ENCODE measurements at regions not wholly inside any gene's neighbourhood (a gene's known extent, or its start where the extent isn't known, plus 50 kb on each side); places are given as distances from the start of the nearest gene placed in this dataset.
A peak's percentile ranks its signal among the peaks of the same experiment; 100 is the strongest.

DNA sequence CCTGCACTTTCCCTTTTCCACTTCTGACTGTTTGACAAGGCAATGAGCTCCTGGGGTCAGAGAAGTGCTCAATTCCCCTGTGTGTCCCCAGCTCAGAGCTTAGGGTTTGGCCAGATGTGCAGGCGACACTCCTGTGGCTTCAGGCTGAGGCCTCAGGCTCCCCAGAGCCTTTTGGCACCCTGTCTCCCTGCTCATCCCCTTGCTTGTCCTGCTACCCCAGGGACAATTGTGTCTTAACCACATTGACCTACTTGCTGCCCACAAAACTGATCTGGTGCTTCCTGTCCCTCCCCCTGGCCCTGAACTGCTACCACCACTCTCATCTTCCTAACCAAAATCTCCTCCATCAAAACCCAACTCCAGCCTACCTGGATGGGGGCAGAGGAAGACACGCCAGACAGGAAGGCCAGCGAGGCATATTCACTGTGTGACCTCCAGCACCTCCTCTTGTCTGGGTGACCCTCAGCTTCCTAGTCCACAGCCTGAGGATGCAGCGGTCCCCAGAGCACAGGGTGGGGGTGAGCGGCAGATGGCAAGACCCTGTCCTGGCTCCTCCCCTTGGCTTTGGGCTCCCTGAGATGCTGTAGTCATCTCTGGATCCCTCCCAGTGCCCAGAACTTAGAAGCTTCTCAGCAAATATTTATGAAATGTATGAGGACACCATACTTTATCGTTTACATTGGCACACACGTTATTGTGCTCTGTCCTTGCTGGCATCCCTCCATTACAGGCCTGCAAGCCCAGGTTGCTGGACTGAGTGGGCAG lies 98.9 kb upstream of the SLC6A6 start:
- Histone ChIP-seq H3K27ac (peak overlapping the region in 2 of 4 donors; percentile 9 to 34), H3K36me3 (no peaks in the 10 kb centered on the region), H3K9me3 (no peaks in the 10 kb centered on the region), H3K4me3 (no peak overlapping the region), H3K4me1 (peaks cover 0 to 33% (median 12%) of the 10 kb centered on the region in 4 donors), H3K27me3 (no peaks in the 10 kb centered on the region)
- TF ChIP-seq POLR2A (IDR thresholded peaks at IDR 0.05) (no peak), POLR2AphosphoS5 (IDR thresholded peaks at IDR 0.05) (no peak), EP300 (IDR thresholded peaks at IDR 0.05) (no peak)
- TF ChIP-seq, protein P1, sequence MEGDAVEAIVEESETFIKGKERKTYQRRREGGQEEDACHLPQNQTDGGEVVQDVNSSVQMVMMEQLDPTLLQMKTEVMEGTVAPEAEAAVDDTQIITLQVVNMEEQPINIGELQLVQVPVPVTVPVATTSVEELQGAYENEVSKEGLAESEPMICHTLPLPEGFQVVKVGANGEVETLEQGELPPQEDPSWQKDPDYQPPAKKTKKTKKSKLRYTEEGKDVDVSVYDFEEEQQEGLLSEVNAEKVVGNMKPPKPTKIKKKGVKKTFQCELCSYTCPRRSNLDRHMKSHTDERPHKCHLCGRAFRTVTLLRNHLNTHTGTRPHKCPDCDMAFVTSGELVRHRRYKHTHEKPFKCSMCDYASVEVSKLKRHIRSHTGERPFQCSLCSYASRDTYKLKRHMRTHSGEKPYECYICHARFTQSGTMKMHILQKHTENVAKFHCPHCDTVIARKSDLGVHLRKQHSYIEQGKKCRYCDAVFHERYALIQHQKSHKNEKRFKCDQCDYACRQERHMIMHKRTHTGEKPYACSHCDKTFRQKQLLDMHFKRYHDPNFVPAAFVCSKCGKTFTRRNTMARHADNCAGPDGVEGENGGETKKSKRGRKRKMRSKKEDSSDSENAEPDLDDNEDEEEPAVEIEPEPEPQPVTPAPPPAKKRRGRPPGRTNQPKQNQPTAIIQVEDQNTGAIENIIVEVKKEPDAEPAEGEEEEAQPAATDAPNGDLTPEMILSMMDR (IDR thresholded peaks at IDR 0.05) = no peak
- WGBS, 2 donors = 82 to 86% methylated on average over 7 of the region's 7 CpGs
- intact Hi-C loops (cut with DNase I) = loop anchor here (5.0 kb wide), 1 partner anchor 54 kb away; no protein-coding TSS in a partner anchor
- no peak for DNase-seq

DNA sequence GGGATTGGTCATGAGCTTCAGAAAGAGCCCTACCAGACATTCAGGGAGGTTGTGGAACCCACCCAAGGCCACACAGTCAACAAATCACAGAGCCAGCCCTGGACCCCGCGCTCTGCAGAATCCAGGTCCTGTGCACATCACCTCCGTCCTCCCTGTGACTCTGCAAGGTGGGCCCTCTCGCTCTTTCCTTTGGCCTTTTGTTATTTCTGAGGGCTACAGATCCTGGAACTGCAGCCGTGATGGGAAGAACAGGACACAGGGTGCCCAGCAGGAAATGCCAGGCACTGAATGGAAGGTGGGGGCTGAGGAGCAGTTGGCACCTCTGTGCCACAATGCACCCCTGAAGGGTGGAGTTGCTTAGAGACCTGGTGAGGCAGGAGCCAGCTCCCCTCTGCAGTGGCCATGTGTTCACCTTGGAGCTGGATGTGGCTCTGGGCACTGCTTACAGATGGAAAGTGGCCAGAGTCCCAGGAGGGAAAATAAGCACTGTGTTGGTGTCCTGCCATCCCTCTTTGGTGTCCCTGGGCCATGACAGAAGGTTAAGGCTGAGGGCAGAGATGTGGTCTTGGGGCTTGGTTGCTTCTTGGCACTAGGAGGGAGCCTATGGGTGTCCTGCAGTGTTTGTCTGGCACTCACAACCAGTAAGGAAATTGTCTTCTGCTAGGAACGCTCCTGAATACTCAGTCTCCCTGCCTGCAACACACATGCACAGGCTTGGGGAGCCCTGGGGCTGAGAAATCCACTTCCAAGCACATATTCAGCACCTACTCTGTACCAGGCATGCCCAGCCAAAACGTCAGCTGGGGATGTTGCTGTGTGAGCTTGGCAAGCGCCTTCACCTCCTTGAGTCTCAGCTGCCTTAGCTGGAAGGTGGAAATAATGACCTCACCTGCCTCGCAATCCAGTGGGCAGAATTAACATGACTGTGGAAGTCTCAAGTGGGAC lies 98.0 kb upstream of the SLC6A6 start:
- H3K27ac ChIP-seq = peak overlapping the region in 2 of 4 donors; percentile 9 to 45
- 82 to 88% methylated on average over 9 of the region's 9 CpGs for WGBS, 2 donors

DNA sequence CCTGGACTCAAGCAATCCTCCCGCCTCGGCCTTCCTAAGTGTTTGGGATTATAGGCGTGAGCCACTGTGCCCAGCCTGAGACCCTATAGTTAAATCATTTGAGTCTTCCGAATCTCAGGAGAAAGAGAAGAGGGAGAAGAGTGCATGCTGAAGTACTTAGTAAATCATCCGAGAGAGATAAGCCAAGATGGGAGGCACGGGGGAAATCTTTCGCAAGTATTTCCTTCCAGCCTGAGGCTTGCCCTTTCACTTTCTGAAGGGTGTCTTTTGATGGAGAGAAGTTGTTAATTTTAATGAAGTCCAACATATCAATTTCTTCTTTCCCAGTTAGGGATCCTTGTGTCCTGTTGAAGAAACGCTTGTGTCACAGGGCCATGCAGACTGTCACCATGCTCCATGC lies 97.1 kb upstream of the SLC6A6 start:
- intact Hi-C loops (cut with DNase I) = no loop called here
- H3K4me1 ChIP-seq = peaks cover 0 to 28% (median 12%) of the 10 kb centered on the region in 4 donors
- no peaks in the 10 kb centered on the region for H3K36me3 ChIP-seq
- H3K27me3 ChIP-seq = no peaks in the 10 kb centered on the region
- H3K27ac ChIP-seq = no peak overlapping the region
- TF ChIP-seq POLR2AphosphoS5 (IDR thresholded peaks at IDR 0.05) (no peak), POLR2A (IDR thresholded peaks at IDR 0.05) (no peak), EP300 (IDR thresholded peaks at IDR 0.05) (no peak)
- TF ChIP-seq, protein P1 (IDR thresholded peaks at IDR 0.05) = no peak
- DNase-seq = no peak
- no peaks in the 10 kb centered on the region for H3K9me3 ChIP-seq
- no peak overlapping the region for H3K4me3 ChIP-seq
- 69 to 81% methylated on average over 8 of the region's 8 CpGs for WGBS, 2 donors

More for the DNA sequence above, 98.0 kb upstream of the SLC6A6 start:
- TF ChIP-seq, protein P1 (IDR thresholded peaks at IDR 0.05) = no peak
- TF ChIP-seq EP300 (IDR thresholded peaks at IDR 0.05) = no peak
- TF ChIP-seq POLR2A (IDR thresholded peaks at IDR 0.05) = no peak
- TF ChIP-seq POLR2AphosphoS5 (IDR thresholded peaks at IDR 0.05) = no peak
- Histone ChIP-seq H3K9me3 (no peaks in the 10 kb centered on the region), H3K4me3 (no peak overlapping the region), H3K4me1 (peaks cover 0 to 30% (median 12%) of the 10 kb centered on the region in 4 donors), H3K36me3 (no peaks in the 10 kb centered on the region), H3K27me3 (no peaks in the 10 kb centered on the region)
- no peak for DNase-seq
- intact Hi-C loops (cut with DNase I) = loop anchor here (5.0 kb wide), 1 partner anchor 53 kb away; no protein-coding TSS in a partner anchor

DNA sequence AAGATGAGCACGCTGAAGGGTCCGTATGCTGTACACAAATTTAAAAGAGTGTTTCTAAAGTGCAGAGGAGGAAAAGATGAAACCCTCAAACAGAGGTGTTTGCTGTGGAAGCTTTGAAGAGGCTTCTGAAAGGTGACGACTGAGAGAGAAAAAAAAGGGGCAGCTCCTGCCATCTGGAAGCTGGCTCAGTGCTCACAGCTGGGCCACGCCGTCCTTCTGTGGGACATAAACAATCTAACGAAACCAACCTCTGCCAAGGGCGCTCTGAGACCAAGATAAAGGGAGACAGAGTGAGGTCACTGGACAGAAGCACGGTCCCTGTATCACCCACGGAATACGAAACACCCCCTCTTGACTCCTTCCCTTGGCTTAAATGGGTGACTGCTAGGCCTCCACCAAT lies 96.3 kb upstream of the SLC6A6 start:
- no peak for DNase-seq
- Histone ChIP-seq H3K36me3 (no peaks in the 10 kb centered on the region), H3K9me3 (no peaks in the 10 kb centered on the region), H3K4me1 (peaks cover 0 to 20% (median 9%) of the 10 kb centered on the region in 4 donors), H3K4me3 (no peak overlapping the region), H3K27me3 (no peaks in the 10 kb centered on the region), H3K27ac (no peak overlapping the region)
- intact Hi-C loops (cut with DNase I) = no loop called here
- WGBS, 2 donors = 87 to 94% methylated on average over 10 of the region's 10 CpGs
- TF ChIP-seq POLR2A (IDR thresholded peaks at IDR 0.05) = no peak
- no peak for TF ChIP-seq EP300 (IDR thresholded peaks at IDR 0.05)
- TF ChIP-seq, protein P1 (IDR thresholded peaks at IDR 0.05) = no peak
- TF ChIP-seq POLR2AphosphoS5 (IDR thresholded peaks at IDR 0.05) = no peak
